HEK293T (cell line): ENCODE measurements at regions not wholly inside any gene's neighbourhood (a gene's known extent, or its start where the extent isn't known, plus 50 kb on each side); places are given as distances from the start of the nearest gene placed in this dataset.

Source experiments
- CTCF ChIA-PET: fragments of 350-600 bp; formaldehyde crosslinking; extraction: SDS; loops from one replicate; lab custom pipeline; 2021; ENCODE audit warnings: antibody characterized with exemption, inconsistent platforms; lab: Yijun Ruan, JAX
- POLR2A ChIA-PET: fragments of 350-600 bp; formaldehyde crosslinking; extraction: SDS; loops from one replicate; lab custom pipeline; 2020; ENCODE audit warnings: antibody characterized with exemption, inconsistent platforms; lab: Yijun Ruan, JAX
- DNase-seq: peaks from one replicate; pipeline ENCODE4 v3.0.0; 2012; ENCODE audit warnings: mixed read lengths; ENCODE audit errors: extremely low spot score
- ARNT ChIP-seq: fragments of 450-650 bp; IDR thresholded peaks from 2 replicates; pipeline ENCODE4 v1.6.1; 2017; ENCODE audit warnings: mild to moderate bottlenecking
- BHLHE40 ChIP-seq: fragments of 450-650 bp; IDR thresholded peaks from 2 replicates; pipeline ENCODE4 v1.6.1; 2016; ENCODE audit warnings: mild to moderate bottlenecking, moderate library complexity, borderline replicate concordance
- CTBP1 ChIP-seq: fragments of 450-650 bp; IDR thresholded peaks from 2 replicates; pipeline ENCODE4 v1.6.1; 2016; ENCODE audit warnings: borderline replicate concordance
- ELF4 ChIP-seq: fragments of 450-650 bp; IDR thresholded peaks from 2 replicates; pipeline ENCODE4 v1.6.1; 2017; ENCODE audit warnings: antibody characterized with exemption
- FOXA1 ChIP-seq: fragments of 450-650 bp; IDR thresholded peaks from 2 replicates; pipeline ENCODE4 v1.6.1; 2016; ENCODE audit warnings: mild to moderate bottlenecking
- FOXK2 ChIP-seq: fragments of 450-650 bp; IDR thresholded peaks from 2 replicates; pipeline ENCODE4 v1.6.1; 2016; ENCODE audit warnings: mild to moderate bottlenecking
- FOXM1 ChIP-seq: fragments of 450-650 bp; IDR thresholded peaks from 2 replicates; pipeline ENCODE4 v1.6.1; 2017; ENCODE audit warnings: mild to moderate bottlenecking, borderline replicate concordance
- HDGF ChIP-seq: fragments of 450-650 bp; IDR thresholded peaks from 2 replicates; pipeline ENCODE4 v1.6.1; 2017; ENCODE audit warnings: antibody characterized with exemption, borderline replicate concordance
- L3MBTL2 ChIP-seq: fragments of 450-650 bp; conservative IDR thresholded peaks from 2 replicates; pipeline ENCODE4 v1.6.1; 2016; ENCODE audit warnings: mild to moderate bottlenecking
- LEF1 ChIP-seq: fragments of 450-650 bp; IDR thresholded peaks from 2 replicates; pipeline ENCODE4 v1.6.1; 2017; ENCODE audit warnings: mild to moderate bottlenecking, borderline replicate concordance
- NFRKB ChIP-seq: fragments of 450-650 bp; IDR thresholded peaks from 2 replicates; pipeline ENCODE4 v1.6.1; 2016; ENCODE audit warnings: mild to moderate bottlenecking, moderate library complexity
- SP1 ChIP-seq: fragments of 450-650 bp; IDR thresholded peaks from 2 replicates; pipeline ENCODE4 v1.6.1; 2017
- SUZ12 ChIP-seq: fragments of 450-650 bp; IDR thresholded peaks from 2 replicates; pipeline ENCODE4 v1.6.1; 2016; ENCODE audit warnings: mild to moderate bottlenecking
- TARDBP ChIP-seq: fragments of 450-650 bp; IDR thresholded peaks from 2 replicates; pipeline ENCODE4 v1.6.1; 2016
- ZNF384 ChIP-seq: fragments of 450-650 bp; IDR thresholded peaks from 2 replicates; pipeline ENCODE4 v1.6.1; 2016
- TF ChIP-seq, protein P1 (sequence below): fragments of 450-650 bp; IDR thresholded peaks from 2 replicates; pipeline ENCODE4 v1.6.1; 2016

- ChIA-PET CTCF (no interaction called here), POLR2A (no interaction called here)
- TF ChIP-seq TARDBP (no peak), ZNF384 (no peak), SP1 (no peak), SUZ12 (no peak), FOXK2 (no peak), ELF4 (no peak), ARNT (no peak), BHLHE40 (no peak)
- no peak for DNase-seq
Measured at GRCh38 chr10:4076983-4077382, 292.0 kb upstream of the KLF6 start.

- CTCF ChIA-PET, result no interaction called here
- POLR2A ChIA-PET, result no interaction called here
- no peak for DNase-seq
- TF ChIP-seq SUZ12 (no peak), NFRKB (no peak), ELF4 (no peak), FOXM1 (no peak), CTBP1 (no peak), TARDBP (no peak), HDGF (no peak), ARNT (no peak)
- TF ChIP-seq, protein P1, sequence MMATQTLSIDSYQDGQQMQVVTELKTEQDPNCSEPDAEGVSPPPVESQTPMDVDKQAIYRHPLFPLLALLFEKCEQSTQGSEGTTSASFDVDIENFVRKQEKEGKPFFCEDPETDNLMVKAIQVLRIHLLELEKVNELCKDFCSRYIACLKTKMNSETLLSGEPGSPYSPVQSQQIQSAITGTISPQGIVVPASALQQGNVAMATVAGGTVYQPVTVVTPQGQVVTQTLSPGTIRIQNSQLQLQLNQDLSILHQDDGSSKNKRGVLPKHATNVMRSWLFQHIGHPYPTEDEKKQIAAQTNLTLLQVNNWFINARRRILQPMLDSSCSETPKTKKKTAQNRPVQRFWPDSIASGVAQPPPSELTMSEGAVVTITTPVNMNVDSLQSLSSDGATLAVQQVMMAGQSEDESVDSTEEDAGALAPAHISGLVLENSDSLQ, result no peak
Measured at GRCh38 chr10:4075443-4075842, 290.4 kb upstream of the KLF6 start.

DNA sequence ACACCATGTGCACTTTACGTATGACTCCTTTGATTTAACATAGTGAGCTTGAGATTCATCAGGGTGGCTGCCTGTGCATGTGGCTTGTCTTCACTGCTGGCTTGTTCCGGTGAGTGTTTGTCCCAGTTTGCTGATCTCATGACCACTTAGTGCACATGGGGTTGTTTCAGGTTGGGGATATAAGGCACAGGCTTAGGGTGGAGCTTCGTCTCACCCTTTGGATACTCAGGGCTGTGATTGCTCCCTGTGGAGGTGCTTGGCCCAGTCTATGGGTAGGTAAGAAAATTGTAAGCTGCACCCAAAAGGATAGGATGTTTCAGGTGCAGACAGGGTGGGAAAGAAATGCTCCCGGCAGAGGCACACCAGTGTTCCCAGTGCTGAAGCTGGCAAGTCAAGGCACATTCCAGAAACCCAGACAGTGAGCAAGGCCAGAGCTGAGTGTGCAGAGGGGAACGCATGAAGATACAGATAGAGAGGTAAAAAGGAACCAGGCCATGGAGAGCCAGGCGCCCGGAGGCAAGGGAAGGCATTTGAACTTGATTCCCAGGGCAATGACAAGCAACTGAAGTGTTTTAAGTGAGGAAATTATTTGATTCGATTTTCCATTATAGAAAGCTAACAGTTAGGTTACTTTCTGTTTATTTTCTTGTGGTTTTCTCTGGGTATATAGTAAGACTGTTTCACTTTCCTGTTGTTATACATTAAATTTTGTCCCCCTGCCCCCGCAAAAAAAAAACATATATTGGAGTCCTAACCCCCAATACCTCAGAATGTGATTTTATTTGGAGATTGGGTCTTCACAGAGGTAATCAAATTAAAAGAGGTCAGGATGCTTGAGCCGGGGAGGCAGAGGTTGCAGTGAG lies 289.8 kb upstream of the KLF6 start:
- TF ChIP-seq SUZ12 (no peak), SP1 (no peak), NFRKB (no peak), FOXK2 (no peak), CTBP1 (no peak), BHLHE40 (no peak), TARDBP (no peak), LEF1 (no peak), HDGF (no peak)

DNA sequence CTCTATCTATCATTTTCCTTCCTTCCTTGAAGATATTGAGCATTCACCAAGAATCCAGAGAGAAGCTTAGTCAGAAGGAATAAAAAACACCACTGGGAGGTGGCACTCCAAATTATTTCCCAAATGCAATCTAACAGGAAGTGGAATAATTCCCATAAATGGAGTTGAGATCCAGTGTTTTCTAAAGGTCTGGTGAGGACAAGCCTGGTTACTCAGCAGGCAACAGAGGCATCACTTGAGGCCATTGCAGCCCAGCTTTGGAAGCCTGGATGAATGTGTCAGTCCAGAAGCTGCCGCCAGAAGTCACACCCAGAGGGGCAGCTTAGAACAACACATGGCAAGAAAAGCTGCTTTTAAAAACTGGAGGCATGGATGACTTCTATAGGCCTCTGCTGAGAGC lies 288.9 kb upstream of the KLF6 start:
- TF ChIP-seq, protein P1, result no peak
- TF ChIP-seq FOXA1 (no peak), HDGF (no peak), ARNT (no peak), BHLHE40 (no peak)
- CTCF ChIA-PET, result no interaction called here
- DNase-seq, result no peak
- POLR2A ChIA-PET, result no interaction called here

More for the DNA sequence above, 289.8 kb upstream of the KLF6 start:
- no peak for DNase-seq
- ChIA-PET POLR2A (no interaction called here), CTCF (no interaction called here)

DNA sequence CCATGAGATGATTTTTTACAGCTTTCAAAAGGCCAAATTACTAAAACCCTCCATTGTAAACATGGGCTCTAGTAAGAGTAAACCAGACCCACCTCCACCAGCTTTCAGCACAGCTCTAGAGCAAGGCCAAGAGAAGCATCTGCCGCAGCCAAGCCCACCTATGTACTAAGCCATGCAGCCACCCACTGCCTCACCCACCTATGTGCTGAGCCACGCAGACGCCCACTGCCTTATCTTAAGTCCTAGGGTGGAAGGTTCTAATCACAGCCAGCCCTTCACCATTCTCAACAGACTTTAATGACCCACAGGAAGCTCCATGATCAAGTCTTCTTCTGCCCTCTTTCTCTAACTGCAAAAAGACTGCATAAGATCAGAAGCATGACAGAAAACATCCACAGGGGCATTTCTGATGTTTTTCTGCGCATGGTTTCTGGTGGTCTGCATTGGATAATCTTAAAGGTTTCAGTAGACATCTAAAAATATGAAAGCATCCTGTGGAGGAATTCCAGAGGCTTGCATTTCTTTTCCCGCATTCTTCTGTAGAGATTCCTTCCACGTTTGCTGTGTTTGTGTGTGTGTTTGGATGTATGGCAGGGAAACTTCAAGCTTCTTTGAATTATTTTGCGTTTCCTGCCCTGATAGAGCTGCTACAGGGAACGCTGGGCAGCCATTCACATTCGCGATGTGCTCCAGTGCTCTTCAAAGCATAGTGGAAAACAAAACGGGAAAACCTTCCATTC lies 286.1 kb upstream of the KLF6 start:
- POLR2A ChIA-PET, result no interaction called here
- CTCF ChIA-PET, result no interaction called here
- TF ChIP-seq ELF4 (no peak), ARNT (no peak), HDGF (no peak), FOXM1 (no peak), L3MBTL2 (no peak), NFRKB (no peak), TARDBP (no peak), FOXA1 (no peak), SP1 (no peak), CTBP1 (no peak), FOXK2 (no peak), BHLHE40 (no peak), LEF1 (no peak), ZNF384 (no peak), SUZ12 (no peak)
- TF ChIP-seq, protein P1, result no peak
- DNase-seq, result no peak

DNA sequence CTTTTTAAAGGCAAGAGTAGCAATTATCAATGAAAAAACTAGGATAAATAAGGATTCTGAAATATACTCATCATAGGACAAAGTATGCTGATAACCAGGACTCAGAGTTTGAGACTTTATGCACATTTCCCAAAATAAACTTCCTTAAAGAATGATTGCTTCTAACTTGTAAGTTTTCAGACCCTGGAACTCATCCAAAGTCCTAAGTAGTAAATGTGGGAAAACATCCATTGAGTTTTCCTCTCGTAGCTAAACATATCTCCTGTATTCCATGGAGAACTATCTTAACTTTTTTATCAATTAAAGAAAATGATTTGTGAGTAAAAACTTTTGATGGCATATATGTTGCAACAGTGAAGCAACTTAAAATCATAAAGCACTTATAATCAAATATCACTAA lies 285.2 kb upstream of the KLF6 start:
- TF ChIP-seq BHLHE40 (no peak), CTBP1 (no peak), SP1 (no peak), HDGF (no peak), L3MBTL2 (no peak), FOXA1 (no peak), ARNT (no peak), ZNF384 (no peak), FOXM1 (no peak), TARDBP (no peak), LEF1 (no peak), SUZ12 (no peak), ELF4 (no peak), NFRKB (no peak)
- ChIA-PET CTCF (no interaction called here), POLR2A (no interaction called here)
- no peak for DNase-seq
